GDM1 (cell line): ENCODE measurements at regions not wholly inside any gene's neighbourhood (a gene's known extent, or its start where the extent isn't known, plus 50 kb on each side); places are given as distances from the start of the nearest gene placed in this dataset.

ENCODE experiments used
- DNase-seq: peaks from one replicate; lab custom pipeline; 2025; lab: John Stamatoyannopoulos, UW

DNA sequence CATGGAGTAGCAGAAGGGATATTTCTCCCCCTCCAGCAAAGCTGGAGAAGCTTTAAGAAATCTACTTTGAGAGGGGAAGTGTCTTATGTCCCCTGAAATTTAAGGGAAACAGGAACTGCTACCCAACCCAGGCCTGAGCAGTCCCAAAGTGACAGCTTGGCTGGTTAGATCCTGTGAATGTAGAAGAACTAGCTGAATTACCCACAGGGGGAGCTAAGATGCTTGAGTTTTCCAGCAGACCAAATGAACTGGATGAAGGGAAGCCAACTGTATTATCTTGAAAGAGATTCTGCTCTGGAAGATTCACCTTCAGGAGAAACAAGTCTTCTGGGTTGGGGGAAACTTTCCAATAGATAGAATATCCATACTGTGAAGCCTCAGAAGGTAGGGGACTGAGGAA is 303.3 kb upstream of the MMS22L start:
- DNase-seq: no peak

DNA sequence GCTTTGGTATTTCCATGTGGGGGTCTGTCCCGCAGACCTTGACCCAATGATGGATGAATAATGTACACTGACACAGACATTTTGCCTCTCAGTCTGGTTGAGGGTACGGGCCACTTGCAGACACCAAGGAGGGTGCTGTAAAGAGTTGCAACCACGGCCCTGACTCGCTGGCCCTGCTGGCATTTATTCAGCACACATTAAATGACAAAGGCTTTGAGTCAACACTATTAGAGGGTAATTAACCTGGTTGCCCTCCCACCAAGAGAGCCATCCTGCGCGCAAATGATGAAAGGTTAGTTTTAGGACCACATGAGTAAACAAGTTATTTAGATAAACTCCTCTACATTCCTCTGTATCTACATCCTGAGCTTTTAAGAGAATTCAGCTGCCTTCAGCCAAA is 308.9 kb upstream of the MMS22L start:
- no peak for DNase-seq

DNA sequence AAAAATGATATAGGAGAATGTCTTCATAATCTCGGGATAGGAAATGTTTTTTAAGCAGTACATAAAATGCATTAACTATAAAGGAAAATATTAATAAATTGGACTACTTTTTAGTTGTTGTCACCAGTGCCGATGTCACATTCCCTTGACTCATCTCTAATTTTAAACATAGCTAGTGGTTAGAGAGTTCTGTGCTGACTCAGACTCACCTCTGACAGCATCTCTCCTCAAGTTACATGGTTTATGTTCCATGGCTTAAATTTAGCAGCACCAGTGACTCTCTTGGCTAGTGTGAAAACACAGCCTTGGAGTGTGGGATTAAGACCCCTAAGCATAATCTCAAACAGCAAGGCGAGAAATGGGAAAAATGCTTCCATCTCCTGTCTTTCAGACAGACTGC is 311.8 kb upstream of the MMS22L start:
- DNase-seq: no peak

DNA sequence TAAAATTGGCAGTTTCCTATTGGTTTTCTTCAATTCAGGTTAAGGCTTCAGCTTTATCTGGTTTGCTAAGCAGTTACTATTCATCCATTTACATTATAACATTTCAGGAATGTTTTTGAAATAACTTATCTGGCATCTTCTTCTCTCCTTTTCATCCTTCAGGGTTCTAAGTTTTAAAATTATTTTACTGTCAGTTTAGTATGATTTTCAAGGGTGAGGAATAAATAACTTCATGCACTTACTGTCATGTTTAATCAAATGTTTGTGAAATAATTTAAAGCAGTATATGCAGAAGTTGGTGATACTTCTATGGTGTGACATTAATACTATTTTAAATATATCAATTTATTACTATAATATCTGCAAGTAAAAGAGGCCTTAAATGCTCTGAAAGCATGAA is 338.1 kb upstream of the MMS22L start:
- no peak for DNase-seq

DNA sequence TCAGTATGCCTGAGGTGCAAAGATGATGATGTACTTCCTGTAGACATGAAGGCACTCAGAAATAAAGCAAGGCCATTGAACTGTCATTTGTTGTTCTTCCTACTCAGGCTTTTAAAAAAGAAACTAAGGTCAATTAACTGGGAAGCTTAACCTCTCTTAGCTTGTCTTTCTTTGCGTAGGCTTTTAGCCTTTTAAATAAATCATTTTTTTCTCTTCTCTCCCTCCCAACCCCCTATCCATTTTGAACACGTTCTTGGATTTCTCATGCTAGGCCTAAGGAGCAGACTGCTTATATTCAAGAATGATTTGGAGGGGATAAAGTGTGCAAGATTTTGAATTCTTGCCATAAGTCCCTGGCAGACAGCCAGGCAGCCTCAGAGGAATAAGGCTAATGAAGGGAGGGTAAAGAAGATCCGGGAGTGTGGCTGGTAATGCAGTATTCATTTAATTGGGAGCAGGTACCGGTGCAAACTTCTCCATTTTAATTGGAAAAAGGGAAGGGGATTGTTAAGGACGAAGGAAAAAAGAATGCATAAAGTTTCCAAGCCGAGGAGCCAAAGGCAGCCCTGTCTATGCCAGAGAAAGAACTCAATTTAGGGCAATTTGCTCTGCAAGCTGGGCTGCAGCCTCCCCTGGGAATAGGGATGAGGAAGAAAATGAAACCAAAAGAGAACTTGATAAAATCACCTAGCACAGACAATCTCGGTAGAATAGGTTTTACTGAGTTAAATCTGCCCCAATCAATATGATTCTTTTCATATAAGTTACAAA is 343.8 kb upstream of the MMS22L start:
- no peak for DNase-seq

DNA sequence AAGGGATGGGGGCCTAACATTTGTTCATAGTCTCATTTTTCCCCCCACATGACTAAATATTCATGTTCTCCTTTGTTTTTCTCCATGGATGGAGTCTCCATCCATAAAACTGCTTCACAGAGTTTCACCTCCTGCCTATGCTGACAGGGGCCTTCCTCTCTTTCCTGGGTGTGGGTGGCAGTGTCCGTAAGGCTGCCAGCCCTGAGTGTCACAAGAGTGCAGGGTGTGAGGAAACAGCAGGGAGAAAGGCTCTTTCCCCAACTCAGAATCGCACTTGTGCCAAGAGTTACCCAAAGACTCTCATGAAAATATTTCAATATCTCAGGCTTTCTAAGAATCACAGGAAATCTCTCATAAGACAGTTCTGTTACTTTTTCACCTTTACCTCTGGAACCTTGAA is 346.2 kb upstream of the MMS22L start:
- DNase-seq: no peak

DNA sequence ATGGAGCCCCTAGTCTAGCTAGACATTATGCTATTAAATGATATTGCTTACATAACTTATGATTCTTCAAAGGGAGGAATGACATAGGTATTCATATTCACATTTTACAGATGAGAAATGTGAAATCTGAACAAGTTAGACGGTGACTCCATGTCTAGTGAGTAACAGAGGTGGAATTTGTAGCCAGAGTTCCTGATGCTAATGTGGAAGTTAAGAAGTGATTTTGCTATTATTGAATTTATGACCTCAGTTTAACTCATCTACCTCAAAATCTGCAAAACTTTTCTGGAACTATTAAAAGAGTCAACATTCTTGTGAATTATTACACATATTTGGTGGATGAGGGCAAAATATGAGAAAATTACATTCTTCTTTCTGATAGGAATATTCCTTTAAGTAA is 347.6 kb upstream of the MMS22L start:
- no peak for DNase-seq

DNA sequence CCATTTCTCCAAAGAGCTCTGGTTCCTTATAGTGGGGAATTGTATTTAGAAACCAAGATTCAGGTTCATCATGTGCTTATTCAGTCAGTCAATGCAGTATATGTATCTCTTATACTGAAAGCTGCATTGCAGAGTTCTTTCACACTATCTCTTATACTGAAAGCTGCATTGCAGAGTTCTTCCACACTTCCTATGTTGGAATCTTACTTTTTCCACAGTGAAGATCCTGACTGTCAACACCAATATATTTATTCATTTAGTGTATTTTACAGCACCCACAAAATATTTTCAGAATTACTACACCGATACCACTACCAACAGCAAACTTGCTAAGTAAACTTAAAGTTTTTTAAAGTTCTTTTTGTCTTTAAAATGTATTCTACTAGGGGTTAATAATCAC is 349.3 kb upstream of the MMS22L start:
- DNase-seq: no peak

DNA sequence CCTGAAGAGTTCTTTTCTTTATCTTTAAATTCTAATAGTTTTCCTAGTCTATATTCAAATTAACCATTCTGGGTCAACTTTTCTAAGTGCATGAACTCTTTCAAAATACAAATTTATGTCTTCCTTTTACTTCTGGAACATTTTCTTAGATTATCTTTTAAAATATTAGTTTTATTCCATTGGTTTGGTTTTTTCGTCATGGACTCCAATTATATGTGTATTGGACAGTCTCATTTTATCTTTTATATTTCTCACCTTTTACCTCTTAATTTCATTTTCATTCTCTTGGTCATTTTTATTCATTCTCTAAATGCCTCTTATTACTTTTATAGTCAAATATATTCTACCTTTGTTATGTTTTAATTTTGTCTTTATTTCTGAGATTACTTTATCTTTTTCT is 356.7 kb upstream of the MMS22L start:
- no peak for DNase-seq

DNA sequence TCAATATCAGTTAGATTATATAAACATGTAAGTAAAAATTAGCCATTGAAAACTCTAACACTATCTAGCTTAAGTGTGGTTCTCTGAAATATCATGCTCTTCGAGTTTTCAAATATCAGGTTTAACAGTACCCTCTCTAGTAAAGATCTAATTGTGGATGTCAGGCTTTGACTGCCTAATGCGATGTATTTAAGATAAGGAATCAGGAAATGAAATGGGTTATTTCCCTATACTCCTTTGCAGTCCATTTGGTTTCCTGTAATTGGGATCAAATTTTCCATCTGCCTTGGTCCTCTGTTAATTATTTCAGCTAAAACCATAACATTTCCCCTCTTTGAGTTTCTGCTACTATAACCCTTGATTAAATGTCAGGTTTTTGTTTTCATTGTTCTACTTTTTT is 361.3 kb upstream of the MMS22L start:
- DNase-seq: no peak

DNA sequence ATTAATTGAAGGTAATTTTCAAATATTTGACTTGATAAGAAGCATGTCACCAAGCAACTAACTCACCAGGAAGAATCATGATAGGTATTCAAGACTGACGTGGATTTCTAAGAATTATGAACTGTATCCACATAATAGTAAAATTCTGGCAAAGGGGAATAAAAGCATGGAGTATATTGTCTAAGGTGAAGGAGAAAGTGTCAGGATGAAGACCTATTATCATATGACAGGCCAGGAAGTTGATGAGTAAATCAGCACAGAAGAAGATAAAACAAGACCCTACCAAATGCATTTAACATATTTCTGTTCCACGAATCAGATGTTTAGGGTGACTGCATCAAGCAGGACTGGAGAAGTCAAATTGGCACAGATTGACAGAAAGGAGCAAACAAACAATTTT is 362.7 kb upstream of the MMS22L start:
- DNase-seq: no peak

DNA sequence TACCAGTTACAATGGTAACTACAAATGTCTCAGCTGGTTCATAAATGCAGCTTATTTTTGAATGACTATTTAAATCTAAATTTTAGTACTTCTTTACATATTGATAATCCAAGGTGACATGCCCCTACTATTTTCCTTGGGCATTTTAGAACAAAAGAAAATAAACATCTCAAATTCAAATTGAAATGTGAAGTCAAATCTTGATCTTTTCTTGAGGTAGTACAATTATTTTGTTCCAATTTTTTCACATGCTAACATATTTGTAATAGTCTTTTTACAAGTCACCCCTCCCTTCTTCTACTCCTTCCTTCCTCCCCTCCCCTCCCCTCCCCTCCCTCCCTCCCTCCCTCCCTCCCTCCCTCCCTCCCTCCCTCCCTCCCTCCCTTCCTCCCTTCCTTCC is 370.1 kb upstream of the MMS22L start:
- no peak for DNase-seq

DNA sequence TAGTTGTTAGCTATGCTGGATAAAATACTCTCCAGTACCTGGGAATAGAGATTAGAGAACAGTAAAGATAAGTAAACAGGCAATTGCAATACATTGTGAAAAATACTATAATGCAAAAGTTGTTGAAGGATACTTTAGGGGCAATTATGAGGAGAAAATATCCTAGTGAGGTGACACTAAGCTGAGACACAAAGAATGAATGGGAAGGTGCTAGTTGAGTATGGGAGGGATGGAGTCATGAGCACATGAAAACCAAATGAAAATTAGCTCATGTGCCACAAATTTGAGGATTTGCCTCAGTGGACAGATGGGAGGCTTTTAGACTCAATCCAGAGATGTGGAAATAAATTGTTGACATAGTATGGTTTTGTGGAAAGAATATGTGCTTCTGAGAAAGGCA is 370.5 kb upstream of the MMS22L start:
- no peak for DNase-seq

DNA sequence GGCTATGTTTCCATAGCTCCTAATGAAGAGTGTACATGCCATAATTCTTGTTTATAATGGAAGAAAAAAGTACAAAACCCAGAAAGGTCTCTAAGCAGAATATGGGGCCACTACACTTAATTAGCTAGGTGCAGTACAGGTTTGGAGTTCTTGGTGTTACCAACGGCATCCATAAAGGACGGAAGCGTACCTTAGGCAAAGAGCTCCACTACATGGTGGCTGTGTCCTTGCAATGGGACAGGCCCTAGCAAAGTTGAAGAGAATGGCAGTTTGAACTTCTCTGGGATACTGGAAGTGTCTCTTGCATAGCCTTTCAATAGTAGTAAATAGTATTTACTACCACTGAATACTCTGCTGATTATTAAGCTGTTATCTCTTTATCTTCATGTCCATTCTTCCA is 371.7 kb upstream of the MMS22L start:
- no peak for DNase-seq

DNA sequence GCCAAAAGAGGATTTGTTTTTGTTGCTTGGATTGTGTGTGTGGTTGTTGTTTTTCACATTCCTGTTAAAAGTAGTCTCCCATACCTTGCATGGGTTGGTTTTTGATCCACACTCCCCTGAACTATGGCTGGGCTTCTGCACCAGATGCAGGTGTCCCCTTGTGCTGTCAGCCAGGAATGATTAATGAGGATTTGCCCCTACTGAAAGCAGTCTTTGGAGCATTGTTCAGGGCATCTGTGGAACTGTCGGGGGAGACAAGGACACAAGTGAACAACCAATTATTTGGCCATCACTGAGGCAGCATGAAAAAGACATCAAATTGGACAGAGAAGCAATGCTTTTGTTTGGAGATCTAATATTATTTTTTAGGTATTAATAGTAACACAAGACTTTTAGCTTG is 373.2 kb upstream of the MMS22L start:
- DNase-seq: no peak

DNA sequence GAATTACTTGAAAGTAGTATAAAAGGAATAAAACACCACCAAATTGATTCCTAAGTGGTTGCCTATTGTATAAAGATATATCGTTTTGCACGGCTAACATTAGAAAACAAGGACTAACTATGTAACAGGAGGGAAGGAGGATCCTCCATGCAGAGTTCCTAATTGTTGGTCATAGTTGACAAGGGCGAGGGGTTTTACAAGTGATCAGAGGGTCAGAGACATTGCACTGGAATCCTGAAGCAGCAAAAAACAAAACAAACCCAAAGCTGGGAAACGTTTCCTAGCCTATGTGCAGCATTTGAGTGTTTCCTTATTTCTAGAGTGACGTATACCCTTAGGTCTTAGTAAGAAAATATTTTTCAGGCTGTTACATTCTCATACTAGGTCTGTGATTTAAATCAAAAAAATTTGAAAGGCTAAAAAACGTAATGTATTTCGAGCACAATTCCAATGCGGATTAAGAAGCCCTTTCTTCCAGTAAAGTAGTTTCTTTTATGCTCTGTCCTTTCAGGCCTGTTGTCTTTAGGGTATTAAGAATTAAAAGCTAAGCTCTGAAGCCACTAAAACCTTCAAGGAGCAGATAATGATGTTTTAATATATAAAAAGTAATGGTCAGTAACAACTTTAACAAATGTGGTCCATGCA is 373.8 kb upstream of the MMS22L start:
- DNase-seq: no peak

DNA sequence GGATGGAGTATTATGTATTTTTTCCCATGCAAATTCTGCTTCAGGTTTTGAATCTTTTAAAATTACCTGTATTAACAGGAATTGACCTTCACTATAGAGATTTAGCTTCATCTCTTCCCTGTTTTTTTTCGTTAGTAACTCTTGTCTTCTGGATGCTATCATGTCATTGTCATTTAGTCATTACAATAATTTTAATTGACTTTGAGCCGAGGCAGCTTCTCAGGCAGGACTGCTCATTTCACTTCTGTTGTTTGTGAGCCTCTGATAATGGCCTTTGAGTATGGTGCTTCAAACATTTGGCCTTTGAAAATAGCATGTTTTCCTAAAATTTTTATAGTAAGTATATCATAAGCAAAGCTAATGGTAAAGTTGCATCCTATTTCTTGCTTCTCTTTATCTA is 375.1 kb upstream of the MMS22L start:
- DNase-seq: no peak

DNA sequence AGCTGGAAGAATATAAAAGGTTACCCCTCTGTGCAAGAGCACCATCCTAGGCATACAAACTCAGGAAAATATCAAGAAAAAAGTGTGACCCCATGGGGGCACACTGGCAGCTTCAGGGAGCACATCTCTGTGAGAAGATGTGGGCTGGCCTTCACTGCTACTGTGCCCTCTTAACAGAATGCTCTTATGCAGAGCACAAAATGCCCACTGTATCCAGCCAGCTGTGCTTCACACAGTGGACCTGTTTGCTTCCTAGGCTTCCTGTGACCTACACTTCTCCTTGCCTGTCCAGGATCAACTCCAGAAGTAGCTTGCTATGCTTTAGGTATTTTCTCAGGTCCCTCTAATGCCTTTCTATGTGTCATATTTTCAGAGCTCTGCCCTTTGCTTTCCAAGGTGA is 380.2 kb upstream of the MMS22L start:
- DNase-seq: no peak

DNA sequence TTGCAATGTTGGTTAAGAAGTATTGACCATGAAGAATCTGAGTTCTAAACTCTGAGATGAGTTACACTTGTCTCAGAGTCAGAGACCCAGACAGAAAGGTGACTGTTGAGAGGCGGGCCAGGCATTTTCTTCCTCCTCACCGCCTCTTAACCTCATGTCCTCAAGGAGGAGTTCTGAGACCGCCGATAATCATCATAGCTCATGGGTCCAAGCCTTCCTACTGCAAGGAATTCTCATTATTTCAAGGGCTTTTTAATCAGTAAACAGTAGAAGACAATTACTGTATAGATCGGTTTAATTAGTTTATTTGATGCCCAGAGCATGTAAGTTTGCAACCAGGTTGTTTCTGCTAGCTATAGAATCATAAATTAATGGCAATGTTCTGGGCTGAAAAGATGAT is 382.4 kb upstream of the MMS22L start:
- no peak for DNase-seq

DNA sequence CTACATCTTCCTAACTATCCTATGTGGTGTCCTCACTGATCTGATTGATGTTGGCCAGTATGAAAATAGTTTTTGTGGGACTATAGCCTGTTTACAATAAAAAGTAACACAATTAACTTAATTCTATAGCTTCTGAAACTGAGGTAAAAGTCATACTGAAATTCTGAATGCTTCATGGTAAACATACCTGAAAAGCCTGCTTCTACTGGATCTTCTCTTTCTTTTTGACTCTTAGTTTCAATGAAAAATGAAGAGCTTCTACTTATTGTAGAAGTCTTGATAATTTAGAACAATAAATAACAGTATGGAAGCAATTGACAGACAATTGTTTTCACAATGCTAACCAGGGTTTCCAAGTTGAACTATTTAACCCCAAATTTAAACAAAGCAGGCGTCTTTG is 383.9 kb upstream of the MMS22L start:
- no peak for DNase-seq

DNA sequence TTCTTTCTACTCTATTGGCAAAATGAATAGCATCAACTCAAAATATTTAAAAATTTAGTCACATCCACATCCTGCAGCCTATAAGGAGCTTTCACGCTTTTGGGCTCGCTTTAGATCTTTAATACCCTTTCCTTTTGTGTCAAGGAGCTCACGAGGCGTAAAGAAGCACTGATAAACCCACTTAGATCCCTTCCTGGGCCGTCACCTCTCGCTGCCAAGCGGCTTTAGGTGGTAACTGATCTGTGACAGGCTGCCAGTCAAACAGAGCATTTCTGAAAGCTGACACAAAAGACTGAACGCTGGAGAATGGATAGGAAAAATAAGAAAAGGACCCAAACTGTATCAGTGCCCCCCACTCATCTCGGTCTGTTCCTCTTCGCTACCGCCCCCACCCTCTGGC is 385.7 kb upstream of the MMS22L start:
- DNase-seq: no peak

DNA sequence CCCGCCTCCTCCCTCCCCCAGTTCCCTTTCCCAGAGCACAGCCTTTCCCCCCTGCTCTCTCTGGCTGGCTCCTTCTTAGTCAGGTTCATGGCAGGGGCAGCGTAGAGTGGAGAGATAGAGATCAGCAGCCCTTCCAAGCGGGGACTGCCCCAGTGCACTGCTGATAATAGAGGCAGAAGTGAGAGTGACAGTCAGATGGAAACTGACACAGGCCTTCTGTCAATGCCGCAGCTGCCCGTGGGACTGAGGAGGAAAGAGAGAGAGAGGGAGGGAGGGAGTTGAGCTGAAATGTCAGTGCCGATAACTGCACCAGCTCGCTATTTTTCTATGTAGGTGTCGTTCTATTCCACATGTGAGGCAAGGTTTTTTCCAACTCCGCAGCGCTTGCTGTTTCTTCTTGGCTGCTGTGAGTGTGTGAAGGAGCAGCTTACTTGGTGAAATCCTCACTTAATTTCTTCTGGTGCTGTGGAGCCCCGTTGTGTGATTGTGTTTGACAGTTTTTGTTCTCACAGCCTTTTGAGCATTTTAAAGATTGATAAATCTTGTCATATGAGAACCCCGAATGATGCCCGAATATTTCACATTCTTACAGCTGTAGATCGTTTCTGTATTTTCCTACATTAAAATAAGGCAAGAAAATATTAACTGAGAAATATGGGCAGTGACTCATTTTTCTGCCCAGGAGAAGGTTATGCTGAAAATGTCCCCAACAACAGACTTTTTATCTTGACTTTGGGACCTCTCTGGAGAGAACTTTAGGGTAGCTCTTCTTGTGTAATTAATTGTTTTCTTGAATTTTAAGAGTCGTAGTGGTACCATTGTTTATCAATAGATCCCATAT is 386.4 kb upstream of the MMS22L start:
- DNase-seq: no peak

DNA sequence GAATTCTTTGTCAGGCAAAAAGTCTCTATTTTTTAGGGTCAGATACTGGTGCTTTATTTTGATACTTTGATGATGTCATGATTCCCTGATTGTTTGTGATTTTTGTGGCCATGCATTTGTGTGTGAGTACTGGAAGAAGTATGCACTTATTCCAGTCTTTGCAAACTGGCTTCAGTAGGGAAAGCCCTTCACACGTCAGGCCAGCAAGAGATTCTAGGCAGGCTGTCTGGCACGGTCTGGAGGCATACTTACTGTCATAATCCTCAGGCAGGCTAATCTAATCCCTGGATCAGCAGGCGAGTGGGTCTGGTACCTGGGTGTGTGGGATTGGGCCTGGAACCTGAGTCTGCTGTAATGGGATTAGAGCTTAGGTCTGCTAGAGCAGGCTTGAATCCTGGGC is 391.8 kb upstream of the MMS22L start:
- DNase-seq: no peak
